Hematopoietic multipotent progenitor cell treated with erythropoietin and hydrocortisone succinate and interleukin-3 and kit ligand, for 4 days (in vitro differentiated cells): ENCODE measurements at regions not wholly inside any gene's neighbourhood (a gene's known extent, or its start where the extent isn't known, plus 50 kb on each side); places are given as distances from the start of the nearest gene placed in this dataset.
A peak's percentile ranks its signal among the peaks of the same experiment; 100 is the strongest.

Experiments
- DNase-seq: peaks from one replicate; pipeline ENCODE4 v3.0.0-alpha.2; 2015

DNA sequence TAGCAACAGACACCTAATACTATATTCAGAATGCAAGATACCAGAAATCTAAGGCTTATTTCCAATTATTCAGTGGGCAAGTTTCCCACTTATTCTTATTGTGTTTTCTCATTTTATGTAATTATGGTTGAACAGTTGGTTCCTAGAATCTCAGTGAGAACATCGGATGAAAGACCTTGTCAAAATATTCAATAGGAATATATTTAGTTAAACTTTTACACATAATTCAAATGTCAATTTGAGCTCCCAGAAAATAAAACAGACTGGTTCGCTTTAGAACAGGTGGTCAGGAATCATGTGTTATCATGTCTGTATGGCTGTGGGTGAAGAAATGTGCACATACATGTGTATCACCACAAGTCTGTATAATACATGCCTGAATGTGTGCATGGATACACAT lies 447.8 kb downstream of the MED10 start:
- DNase-seq: no peak

DNA sequence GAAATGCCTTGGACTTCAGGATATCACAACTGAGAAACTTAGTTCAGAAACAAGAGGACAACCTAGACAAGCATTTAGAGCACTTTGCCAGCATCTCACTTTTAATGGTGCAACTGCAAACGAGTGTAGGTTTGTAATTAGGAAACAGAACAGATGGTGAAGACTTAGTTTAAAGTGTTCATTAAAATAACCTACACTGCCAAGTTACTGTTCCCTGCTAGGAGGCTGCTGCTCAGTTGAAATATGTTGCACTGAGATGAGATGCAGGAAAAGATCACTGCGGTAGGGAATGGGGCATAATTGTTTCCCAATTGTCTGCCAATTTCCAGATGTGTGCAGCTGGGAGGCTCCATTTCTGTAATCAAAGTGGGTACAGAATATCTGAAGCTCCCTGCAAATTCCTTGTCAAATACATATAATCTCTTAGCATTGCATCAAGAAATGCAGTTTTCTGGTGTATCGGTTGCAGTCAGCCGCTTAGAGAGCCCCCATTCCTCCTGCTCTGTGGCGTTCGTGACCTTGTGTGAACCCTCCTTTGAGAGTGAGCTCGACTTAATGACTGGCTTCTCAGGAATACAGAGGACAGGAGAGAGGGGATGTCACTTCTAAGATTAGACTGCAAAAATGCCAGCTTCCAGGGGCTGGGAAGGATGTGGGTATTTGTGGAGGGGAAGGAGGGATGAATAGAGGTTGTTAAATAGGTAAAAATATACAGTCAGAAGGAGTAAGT lies 448.9 kb downstream of the MED10 start:
- DNase-seq: no peak

DNA sequence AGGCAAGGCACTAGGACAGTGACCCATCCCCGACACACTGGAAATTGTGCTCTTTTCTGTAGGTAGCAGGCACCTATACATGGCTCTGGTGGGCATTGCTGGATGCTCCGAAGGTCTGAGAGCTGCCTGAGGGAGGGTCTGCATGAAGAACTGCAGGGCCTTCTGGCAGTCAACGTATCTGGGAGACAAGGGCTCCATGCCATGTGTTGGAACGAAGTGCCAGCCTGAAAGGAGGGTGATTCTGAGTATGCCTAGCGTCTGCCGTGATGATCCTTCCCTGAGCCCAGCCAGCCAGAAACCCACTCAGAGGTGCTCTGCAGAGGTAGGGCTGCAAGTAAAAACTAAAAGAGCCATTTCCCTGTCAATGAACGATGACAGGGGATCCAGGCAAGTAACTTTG lies 453.2 kb downstream of the MED10 start:
- no peak for DNase-seq

DNA sequence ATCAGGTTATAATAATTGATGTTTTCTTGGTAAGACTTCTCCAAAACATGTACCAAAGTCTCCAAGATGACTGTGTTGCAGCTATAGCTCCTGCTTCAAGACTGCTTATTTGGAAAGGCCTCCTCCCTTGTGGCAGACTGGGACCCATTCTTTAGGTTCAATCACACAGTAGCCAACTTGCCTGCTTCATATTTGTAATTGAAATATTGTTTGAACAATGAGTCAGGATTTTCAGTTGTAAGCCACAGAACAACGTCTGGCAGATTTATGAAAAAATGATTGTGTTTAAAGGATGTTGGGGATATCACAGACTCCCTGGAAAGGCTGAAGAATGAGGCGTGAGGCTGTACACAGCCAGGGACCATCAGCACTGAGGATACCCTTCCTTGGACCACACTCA lies 458.9 kb downstream of the MED10 start:
- no peak for DNase-seq

DNA sequence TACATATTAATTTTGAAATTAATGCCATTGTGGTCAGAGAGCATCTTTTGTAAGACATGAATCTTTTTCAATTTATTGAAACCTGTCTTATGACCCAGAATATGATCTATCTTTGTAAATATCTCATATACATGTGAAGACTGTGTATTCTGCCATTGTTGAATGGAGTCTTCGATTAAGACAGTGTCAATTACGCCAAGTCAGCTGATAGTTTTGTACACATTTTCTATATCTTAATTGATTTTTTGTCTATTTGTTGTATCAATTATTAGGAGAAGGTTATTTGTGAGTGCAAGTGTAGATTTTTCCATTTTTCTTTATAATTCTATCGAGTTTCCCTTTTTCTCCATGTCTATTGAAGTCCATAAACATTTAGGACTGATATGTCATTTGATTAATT lies 471.6 kb downstream of the MED10 start:
- DNase-seq: no peak

DNA sequence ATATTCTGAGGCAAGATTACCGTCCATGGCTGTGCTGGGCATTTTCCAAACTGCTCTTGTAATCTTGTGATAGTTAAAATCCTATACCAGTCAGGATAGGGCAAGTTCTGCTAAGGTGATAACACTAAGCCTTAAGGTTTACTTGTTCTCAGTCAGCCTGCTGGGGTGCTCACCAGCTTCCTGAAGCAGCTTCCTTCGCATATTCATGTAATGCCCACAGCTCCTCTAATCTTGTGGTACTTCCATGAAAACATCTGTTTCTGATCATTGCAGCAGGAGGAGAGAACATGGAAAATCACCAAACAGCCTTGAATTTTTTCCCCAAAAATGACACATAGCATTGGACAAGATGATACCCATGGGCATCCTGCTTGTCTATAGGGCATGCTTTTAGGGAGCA lies 473.2 kb downstream of the MED10 start:
- DNase-seq: no peak

DNA sequence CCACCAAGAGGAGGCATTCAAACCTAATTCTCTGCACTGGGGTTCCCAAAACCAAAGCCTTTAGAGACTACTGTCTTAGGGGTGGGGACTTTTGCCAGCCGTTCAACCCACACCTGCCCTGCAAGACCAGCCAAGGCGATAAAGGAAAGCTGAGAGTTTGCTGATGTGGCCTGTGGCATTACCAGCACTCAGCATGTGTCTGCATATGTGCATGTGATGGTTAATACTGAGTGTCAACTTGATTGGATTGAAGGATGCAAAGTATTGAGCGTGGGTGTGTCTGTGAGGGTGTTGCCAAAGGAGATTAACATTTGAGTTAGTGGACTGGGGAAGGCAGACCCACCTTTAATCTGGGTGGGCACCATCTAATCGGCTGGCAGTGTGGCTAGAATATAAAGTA lies 474.2 kb downstream of the MED10 start:
- no peak for DNase-seq

DNA sequence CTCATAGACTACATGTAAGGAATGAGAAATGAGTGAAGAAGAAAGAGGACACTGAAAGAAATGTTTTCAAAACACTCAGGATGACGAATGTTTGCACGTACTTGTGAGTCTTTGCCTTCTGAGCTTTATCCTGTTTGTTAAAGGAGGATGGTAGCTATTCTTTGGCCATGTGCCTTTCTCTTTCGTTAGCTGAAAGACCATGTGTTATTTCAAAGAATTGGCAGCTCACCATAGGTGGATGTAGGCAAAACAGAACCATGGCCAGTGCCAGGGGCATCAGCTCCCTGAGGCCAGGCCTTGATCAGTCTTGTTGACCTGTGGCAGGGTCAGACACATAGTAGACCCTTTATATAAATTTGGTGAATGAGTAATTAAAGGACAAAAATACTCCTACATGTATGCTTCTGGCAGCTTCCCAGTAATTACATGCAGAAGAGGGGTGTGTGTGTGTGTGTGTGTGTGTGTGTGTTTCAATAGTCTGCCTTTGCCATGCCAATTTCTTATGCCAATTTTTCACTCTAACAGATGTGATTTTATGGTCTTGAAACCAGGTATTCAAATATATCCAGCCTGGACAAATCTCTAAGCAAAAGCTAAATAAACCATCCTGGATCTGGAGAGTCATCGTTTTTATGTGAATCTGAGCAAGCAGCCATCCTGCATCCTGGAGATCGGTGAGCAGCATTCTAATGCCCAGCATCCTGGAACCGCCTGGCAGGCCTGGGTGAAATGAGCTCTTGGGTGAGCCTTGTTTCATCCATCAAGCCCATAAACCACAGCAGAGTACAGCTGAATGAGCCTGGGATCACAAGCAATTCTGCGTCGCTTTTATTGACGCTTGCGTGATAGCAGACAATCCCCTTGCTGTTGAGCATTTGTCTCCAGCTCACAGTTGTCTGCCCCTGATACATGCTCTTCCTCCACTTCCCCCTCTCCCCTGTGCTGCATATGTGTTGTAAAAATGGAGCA lies 475.4 kb downstream of the MED10 start:
- no peak for DNase-seq

DNA sequence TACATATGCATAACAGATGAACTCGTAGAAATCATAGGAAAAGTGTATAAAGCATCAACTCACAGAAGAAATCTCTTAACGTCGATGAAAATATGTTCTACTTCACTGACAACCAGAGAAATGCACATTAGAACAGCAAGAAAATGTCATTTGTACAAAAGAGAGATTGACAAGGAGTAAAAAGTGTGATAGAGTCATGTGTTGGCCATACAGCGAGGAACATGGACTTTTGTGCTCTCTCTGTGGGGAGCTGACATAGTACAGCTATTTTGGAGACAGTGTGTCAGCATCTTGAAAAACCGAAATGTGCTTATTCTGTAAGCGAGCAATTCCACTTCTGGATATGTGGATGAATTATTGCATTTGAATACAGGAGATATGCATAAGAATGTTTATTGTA lies 477.9 kb downstream of the ICE1 start:
- DNase-seq: no peak

DNA sequence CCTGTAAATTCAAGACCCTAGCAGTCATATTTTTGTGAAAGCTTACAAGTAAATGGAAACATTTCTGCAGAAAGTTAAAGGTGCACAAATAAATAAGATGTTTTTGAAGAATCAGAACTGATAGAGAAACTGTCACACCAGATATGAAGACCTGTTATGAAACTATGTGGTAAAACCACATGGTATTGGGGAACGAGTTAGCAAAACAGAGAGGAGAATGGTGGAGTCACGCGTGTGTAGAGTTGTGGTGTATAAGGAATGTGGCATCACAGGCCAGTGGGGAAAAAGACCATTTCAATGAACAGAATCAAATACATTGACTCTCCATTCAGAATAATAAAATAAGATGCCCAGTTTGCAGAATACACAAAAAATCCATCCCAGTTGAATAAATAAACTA lies 477.2 kb downstream of the ICE1 start:
- no peak for DNase-seq

DNA sequence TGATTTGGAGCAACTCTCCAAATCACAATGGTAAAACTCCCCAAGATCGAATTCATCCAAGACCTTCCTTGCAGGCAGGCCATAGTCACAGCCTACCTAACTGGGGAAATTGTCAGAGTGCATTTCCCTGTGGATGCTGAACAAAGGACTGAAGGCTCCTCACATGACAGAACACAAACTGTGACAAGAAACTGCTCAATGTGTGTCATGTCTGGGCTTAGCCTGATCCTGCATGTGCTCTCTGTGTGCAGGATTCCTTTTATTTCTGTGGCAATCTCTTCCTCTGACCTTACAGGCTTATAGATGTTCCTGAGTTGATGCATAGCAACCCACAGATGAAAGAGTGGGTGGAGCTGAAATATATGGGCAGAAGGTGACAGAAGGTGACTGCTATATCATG lies 465.8 kb downstream of the ICE1 start:
- DNase-seq: no peak

DNA sequence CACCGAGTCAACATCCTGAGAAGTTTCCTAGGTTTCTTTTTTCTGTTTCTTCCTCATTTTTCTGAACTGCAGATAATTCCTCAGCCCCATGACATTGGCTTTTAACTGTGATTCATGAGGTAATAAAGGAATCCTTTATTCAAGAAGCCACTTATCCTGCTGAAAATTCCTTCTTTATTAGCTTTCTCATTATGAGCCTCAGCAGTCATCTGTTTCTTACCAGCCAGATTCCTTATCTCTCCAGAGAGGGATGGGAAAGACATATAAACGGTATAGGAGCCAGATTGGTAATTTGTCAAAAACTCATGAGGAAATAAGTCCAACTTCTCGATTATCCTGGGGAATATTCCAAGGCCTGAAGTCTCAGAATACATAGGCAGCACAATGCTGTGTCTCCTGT lies 465.4 kb downstream of the ICE1 start:
- DNase-seq: no peak

DNA sequence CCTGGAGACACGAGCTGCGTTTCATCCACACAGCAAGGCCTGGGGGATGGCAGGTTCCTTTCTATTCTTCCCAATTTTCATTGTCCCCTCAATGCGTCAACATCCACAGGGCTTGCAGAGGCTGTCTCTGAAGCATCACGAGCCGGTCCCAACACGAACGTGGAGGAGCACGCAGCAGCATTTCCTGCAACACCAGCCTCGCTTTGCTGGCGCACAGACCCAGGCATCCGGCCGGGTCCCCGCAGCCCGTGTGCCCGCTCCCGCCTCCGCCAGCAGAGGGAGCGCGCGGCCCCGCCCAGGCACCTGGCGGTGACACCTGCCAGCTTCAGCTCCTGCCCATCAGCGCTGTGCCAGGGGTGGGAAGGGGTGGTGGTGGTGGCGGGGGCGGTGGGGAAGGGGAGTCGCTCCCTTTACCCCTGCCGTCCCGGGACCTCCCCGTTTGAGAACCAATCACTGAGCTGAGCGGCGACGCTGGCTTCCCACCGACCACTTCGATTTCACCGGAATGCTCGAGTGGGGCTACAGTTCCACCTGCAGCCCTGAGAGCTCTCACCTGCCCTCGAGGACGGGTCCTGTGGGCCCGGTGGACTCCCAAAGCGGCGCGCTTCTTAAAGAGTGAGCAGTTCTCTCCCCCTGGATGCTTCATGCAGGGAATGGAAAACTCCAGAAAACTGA lies 464.5 kb downstream of the ICE1 start:
- peak; percentile 30 for DNase-seq

DNA sequence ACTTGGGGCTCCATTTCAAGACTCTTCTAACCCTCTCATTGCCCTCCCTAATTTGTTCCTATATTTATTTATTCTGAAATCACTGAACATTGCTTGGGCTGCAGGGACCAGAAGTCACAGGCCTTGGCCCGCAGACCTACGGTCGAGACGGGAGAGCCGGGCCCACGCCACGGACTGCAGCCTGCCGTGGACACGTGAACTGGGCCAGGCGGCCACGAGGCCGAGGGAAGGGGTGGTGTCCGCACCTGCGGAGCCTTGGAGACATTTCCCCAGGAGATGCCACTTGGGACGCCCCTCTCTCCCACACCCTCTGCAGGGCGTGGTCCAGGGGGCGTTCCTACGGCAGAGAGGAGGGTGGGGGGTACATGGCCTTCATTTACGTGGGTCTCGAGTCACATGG lies 463.9 kb downstream of the ICE1 start:
- no peak for DNase-seq

DNA sequence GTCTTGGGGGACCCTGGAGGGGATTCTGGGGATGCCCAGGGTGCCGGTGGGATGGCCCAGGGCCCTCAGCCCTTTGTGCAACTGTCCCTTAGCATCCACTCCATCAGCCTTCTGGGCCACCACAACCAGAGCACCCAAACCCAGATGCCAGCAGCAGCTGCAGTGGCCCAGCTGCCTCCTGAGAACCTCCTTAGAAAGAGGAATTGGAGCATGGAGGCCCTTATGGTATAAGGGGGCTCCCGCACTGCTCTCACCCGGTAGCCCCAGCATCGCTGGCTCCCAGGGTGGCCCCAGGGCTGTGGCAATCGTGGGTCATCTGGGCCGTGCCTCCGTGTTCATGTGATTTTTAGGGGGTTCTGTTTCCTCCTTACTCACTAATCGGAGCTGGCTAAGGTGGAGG lies 463.3 kb downstream of the ICE1 start:
- DNase-seq: no peak

DNA sequence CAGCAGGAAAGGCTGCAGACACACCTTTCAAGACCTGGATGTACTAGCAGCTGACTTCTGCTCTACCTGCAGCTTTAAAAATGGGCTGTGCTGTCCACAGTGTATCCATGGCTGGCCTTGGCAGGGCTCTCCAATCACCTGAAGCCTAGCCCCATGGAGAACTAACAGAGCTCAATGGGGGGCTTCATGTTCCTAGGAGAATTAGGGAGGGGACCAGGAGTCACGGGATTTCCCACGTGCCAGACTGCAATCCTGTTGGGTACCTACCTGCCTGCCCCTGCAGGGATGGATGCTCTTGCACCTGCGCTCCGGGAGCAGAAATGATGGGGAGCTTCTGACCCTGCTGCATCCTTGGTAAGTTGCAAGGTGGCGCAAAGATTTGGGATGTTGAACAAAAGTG lies 462.1 kb downstream of the ICE1 start:
- DNase-seq: no peak

DNA sequence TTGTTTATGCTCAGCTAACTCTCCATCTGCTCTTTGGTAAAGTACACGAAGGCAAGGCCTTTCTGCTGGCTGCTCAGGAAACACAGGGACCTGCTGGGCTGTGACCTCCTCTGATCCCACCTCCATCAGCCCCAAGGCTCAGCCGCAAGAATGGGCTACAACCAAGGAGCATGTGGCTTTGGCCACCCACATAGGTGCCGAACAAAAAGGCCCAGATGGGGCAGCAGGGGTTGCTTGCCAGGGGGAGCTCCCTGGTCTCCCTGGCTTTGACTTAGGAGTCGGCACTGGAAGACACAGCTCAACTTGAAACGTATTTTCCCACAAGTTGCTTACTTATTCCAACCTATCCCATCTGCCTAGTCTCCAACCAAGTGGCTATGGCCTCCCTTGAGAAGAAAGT lies 461.1 kb downstream of the ICE1 start:
- no peak for DNase-seq

DNA sequence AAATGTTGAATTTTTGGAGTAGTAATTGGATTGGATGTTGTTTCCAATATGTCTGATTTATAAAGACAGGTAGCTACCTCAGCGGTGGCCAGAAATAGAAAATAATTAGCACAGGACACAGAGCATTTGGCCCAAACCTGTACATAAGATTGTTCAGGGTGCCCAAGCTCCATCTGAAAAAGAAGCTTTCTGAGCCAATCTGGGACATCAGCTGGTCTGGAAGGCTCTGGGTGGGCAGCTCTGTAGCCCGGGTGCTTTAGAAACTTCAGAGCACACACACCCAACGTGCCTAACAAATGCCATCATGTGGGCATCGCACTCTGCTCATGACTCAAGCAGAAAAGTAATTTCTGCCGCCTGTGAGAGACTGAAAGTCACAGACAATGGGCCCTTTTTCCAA lies 460.7 kb downstream of the ICE1 start:
- DNase-seq: no peak

DNA sequence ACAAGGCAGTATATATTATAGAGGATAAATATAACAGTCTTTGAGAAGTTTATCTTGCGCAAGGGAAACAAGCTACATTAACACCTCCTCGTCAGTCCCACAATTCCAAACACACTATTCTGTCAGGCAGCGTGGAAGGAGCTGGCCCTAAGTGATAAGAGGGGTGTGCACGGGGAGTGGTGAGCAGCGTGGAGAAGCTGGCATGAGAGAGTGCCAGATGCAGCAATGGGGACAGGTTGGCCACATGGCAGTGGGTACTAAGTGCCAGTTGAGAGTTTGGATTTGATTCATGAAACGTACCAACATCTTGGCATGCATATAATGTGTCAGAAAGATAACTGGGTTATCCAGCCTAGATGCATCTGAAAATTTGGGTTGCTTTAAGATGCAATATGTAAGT lies 460.2 kb downstream of the ICE1 start:
- peak; percentile 38 for DNase-seq

DNA sequence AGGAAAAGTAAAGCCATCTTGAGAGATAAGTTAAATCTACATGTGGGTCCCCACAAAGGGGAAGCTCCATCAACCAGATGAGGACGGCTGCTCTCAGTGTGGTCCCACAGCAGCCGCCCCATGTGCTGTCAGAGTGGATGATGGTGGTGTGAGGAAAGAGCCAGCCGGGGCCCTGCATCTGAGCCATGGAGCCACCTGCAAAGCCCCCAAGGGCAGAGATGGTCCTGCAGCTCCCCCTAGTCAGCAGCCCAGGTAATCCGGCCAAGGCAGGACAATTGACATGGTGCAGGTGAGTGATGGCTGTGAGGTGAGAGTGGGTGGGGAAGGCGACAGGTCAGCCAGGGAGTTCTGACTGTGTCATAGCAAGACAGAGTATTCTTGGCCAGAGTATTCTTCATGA lies 458.8 kb downstream of the ICE1 start:
- DNase-seq: no peak

DNA sequence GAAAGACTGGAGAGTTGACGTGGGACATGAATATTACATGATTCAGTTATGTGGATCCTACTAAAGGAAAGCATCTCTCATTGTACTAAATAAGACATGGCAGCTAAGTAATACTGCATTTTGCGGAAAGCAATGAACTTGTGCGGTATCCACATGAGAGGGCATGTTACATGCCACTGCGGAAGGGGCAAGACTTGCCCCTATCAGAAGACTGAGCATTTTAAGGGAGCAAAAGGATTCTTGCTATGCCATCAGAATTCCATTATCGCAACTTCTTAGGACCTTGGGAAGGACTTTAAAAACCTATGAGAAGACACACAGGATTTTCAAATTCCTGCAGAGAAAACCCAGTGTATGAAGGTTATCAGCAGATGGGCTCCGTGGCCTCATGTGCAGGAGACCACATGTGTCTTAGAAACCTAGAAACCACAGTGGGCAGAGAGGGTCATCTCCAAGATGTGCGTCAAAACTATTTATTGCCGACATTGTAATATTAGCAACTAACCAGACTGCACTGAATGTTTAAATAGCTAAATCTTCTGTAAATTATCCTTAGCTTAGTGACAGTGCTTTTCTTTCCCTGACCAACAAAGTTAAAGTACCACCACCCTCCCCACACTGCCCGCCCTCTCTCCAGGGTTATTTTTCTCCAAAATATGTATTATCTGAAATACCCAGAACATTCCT lies 457.7 kb downstream of the ICE1 start:
- no peak for DNase-seq

DNA sequence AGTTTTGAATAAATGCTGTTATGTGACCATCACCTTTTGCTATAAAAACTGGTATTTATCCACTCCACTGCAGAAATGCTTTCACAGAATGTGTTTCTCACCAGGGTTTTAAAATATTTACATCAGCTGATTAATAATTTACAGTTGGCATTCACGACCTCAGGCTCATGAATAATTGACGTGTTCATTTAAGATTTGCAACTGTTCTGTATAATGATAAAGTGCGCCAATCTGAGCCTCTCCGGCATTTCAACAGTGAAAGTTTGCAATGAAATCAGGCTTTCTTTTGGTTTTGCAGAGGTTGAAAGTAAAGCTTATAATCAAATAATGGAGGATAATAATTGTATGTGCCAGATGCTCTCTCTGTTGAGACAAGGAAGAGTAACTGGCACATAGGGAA lies 434.9 kb downstream of the ICE1 start:
- no peak for DNase-seq

DNA sequence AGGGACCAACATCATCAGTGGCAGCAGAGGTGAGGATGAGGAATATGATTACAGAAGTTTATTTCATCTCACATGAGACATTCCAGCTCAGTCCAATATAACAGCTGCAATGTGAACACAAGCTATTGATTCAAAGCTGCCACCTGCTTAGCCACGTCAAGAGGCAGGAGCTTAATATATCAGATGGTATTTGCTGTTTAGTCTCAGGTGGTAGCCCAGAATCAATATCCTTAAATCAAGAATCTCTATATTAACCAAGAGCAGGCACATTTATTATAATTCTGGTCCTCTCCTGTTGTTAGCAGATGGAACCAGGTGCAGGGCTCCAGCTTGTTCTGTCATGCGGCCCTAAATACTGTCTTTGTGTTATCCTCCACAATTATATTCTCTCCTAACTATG lies 431.6 kb downstream of the ICE1 start:
- DNase-seq: no peak
